HG03025 (cell line): ENCODE measurements at regions not wholly inside any gene's neighbourhood (a gene's known extent, or its start where the extent isn't known, plus 50 kb on each side); places are given as distances from the start of the nearest gene placed in this dataset.

Experiments used
- ATAC-seq: cut with Tn5 transposase; IDR thresholded peaks from one replicate; pipeline ENCODE4 v1.9.1; 2021; ENCODE audit warnings: mild to moderate bottlenecking, moderate library complexity; ENCODE audit not compliant: unreplicated experiment, low FRiP score

DNA sequence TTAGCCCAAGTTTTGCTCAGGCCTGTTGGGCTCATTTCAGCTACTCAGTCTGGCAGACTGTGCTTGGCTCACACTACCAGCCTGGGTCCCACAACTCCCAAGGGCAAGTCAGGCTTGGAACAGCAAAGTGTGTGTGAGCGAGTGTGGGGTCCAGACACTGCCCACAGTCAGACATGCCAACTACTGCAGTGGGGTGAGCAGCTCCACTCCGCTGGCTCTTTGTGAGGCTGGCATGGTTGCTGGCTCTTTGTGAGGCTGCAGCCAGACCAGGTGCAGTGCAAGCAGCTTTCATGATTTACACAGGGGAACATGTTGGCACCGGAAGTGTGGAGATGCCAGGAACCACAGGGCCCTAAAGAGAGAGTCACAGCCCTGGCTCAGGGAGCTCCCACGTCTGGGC is 606.7 kb upstream of the FAM174A start:
- no peak for ATAC-seq

DNA sequence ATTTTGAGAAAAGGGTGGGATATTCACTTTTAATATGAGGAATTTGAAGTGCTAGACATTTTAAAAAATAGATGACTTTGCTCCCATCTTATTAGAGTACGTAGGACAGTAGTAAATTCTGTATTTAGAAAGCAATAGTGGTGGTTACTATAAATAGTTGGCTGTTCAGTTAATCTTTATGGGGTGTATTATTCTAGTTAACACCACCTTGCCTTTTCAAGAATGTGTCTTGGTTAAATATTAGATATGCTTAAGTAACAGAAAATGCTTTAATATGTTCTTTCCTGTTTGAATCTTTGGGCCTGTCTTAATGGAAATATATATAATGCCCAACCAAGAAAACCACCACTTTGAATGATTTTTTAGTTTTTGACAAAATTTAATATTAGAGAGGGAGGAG is 608.7 kb upstream of the FAM174A start:
- ATAC-seq: no peak

DNA sequence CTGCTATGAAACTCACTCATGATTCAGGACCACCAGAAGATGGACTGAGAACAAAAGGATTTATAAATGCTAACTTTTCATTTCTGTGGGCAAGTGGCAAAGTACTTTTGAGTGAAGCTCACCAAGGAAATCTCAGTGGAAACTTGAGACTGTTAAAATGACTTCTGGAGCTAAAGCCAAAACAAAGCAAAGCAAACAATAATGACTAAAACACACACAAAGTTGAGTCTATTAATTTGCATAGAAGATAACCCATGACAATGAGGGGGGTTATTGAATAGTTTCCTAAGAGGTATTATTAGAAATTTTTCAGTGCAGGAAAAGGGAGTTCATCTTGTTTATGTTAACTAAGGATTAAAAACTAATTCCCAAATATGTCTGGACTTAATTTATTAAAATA is 612.8 kb upstream of the FAM174A start:
- ATAC-seq: no peak

DNA sequence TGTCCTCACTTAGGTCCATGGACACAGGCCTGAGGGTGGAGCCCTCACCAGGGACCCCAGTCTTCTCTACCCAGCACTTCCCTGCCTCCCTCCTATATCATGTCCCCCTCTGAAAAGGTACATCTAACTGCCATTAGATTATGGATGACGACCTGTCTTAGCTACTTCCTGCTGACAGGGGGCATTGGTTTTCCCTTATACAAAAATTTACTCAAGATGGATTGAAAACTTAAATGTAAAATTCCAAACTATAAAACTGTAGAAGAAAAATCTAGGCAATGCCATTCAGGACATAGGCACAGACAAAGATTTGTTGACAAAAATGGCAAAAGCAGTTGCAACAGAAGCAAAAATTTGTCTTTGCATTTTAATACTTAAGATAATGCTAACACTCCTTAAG is 623.2 kb upstream of the FAM174A start:
- ATAC-seq: no peak

DNA sequence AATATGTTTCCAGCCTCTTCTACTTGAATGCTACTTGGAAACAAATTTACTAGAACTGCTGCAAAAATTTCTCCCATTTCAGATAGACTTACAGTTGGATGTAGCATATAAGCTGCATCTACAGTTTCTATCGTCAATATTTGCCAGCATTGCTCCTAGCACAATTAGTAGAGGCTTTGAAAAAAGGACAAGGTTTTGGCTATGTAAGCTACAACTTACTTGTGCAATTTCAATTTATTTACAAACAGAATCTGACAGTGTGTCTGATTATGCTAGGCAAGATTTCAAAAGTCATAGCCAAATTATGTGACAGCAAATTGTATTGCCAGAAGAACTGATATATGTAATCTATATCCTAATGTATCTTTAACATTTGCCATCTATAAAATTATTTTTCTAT is 628.4 kb upstream of the FAM174A start:
- no peak for ATAC-seq

DNA sequence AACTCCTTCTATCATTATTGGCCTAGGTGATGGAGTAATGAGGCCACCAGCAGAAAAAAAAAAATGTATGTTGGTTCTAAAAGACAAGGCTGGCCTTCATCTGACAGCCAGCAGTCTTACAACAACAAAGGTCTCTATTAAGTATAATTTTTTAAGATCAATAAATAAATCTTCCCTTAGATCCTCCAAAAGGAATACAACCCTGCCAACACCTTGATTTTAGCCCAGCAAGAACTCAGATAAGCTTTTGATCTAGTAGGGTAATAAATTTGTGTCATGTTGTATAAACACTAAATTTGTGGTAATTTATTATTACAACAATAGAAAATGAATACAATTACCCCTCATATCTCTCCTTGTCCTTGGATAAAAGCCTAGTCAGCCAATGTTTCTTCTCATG is 633.2 kb upstream of the FAM174A start:
- no peak for ATAC-seq

DNA sequence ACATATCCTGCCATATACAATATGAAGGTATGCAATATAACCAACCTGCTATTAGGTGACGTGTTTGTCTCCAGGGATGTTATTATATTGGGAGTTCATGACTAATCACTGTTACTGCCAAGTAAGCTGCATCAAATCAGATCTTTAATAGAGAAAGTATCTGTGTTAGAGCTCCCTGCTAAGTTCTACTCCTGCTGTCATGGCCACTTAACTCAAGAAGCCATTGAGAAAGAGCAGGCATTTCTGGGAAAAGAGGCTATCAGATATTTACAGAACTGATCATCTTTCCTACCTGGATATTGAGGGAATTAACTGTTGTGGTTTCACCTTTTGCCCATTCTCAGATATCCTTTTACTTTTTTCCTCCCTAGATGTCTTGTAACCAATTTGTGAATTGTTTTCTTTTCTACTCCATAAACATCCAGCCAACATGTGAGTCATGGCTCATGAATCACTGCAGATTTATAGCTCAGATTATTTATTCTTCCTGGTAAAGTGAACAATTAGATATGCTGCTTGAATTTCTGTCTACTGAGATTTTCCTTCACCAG is 634.8 kb upstream of the FAM174A start:
- ATAC-seq: no peak

DNA sequence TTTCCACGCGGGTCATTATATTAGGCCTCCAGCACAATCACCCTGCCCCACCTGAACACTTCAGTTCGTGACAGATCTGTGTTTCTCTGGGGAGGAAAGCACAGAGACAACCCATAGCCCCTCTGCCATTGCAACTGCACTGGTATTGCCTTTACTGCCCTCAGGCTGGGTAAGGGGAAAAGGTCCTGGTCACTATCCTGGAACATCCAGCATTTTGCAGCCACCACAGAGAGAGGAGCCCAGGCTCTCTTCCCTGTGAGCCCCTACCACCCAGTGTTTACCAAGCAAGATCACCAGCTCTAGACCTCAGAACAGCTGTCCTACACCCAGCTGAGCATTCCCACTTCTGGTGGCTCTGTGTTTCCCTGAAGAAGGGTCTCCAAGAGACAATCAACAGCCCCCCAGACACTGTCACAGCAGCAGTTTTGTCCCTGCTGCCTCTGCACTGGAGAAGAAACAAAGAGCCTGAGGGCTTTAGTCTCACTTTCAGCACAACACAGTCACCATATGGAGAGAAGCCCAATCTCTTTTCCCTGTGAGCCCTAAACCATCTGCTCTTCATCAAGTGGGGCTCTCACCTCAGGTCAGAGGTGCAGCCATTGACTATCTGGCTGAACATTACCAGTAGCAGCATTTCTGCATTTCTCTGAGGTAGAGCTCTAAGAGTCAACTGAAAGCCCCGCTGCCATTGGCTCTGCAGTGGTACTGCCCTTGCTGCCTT is 655.2 kb upstream of the FAM174A start:
- no peak for ATAC-seq

DNA sequence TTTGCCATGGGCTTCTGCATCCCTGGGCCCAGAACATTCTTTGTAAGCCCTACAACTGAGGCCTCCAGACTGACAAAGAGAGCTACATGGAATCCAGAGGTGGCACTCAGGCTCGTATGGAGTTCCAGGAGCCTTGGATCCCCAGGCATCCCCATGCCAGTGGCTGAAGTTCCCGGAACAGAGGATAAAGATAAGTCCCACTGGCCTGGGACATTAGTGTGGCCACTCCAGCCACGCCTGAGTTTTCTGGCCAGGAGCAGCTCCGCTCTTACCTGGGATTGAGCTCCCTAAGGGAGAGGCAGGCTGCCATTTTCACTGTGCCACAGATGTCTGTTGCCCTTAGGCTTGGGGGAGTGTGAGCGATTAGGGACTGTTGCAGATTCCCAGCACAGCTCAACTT is 656.3 kb upstream of the FAM174A start:
- no peak for ATAC-seq

DNA sequence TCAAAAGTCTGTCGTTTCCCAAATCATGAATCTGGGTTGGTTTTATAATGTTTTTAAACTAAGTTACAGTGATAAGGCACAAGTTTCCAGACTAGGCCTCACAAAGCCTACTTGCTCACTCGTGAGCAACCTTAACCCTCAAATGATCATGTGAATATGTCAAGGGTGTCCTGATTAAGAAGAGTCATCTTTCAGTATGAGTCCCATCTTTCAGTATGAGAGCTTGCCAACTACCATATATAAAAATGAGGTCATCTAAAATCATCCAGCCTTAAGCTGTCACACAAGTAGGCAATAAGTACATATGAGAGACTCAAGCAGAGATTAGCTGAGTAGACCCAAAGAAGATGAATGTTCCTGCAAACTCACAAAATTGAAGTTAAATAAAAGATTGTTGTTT is 668.4 kb upstream of the FAM174A start:
- ATAC-seq: no peak

DNA sequence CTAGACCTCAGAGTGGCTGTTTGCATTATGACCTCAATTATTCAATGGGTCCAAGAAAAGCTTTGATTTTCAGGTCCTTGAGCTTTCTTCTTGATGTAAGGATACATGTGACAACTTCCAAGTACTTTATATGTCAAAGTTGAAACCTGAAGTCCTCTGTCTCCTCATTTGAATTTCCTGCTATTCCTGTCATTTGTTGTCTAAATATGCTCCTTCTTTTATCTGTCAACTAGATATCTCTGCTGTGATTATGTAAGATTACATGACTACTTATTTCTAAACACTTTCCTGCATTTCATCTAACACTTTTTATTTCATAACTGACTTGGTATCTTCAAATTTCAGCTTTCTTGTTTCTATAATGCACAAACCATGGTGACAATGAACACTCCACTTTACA is 670.0 kb upstream of the FAM174A start:
- ATAC-seq: no peak

DNA sequence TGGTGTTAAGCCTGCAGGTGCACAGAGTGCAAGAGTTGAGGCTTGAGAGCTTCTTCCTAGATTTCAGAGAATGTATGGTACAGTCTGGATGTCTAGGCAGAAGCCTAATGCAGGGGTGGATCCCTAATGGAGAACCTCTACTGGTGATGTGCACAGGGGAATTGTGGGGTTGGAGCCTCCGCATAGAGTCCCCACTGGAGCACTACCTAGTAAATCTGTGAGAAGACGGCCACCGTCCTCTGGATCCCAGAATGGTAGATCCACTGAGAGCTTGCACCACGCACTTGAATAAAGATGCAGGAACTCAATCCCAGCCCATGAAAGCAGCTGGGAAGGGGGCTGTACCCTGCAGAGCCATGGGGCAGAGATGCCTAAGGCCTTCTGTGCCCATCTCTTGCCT is 699.4 kb upstream of the FAM174A start:
- ATAC-seq: no peak

DNA sequence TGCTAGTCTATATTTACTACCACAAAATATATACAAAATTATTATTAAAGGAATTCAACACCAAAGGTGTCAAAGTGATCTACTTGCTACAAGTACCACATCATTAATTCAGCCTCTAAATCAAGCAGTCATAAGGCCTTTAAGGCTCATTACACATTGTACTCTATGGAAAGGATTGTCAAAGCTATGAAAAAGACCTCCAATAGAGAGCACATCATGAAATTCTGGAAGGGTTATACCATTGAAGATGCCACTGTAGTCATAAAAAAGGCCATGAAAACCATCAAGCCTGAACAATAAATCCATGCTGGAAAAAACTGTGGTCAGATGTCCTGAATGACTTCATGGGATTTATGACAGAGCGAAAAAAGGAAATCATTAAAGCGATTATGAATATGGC is 708.0 kb upstream of the FAM174A start:
- ATAC-seq: no peak

DNA sequence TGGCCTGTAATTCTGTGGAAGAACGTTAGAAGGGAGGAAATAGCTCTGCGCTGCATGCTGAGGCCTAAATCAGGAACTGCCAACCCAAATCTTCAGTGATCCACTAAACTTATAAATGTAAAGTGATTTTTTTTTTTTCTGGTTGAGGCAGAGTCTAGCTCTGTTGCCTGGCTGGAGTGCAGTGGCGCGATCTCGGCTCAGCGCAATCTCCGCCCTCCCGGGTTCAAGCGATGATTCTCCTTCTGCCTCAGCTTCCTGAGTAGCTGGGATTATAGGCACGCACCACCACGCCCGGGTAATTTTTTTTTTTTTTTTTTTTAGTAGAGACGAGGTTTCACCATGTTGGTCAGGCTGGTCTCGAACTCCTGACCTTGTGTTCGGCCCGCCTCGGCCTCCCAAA is 717.4 kb upstream of the FAM174A start:
- no peak for ATAC-seq

DNA sequence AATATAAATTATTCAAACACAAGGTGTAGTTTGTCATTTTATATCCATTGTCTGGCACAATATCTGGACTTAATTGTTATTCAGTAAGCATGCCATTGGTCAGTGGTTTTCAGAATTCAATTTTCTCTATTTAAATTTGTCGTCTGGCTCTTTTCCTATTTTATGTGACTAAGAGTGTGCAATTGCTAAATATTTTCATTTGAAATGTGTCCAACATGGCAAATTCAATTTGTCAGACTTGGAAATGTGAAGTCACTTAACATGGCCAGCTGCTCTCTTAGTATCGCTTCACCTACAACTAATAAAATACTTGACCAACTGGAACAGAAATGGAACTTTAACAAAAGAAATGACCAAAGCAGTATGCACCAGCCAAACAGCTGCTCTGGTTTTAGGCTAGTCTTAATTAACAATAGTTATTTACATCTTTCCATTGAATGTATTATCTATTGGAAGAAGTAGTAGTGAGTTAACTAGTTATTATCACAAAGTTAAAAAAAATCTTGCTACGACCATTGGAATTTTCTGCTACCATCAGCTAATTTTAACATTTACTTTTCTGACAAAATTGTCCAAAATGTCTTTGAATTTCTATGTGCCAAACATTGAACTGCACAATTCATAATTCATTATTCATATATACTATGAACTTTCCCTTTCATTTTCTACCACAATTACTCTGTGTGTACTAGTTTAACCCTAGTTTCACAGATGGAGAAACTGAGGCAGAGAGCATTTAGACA is 720.7 kb upstream of the FAM174A start:
- no peak for ATAC-seq

DNA sequence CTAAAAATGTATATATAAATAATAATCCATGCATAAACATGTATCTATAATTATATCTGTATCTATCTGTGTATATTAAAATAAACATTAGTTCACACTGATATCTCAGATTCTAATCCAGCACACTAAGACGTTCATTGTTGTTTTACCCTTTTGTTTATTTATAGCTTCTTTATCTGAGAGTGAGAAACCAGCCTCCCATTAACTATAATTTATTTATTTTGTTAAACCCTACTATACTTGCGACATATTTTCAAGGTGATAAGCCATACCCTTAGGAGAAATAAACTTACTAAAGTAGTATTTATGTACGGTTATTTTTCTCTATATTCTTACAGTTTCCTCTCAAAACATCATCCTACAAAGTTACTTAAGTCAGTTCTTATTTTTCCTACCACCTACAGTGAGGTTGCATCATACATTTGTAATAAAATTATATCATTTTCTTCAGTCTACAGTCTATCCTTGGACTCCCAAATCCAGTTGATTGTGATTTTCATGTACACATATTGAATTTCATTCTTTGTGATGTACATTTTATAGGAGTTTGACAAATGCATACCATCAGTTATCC is 726.4 kb upstream of the FAM174A start:
- ATAC-seq: no peak

DNA sequence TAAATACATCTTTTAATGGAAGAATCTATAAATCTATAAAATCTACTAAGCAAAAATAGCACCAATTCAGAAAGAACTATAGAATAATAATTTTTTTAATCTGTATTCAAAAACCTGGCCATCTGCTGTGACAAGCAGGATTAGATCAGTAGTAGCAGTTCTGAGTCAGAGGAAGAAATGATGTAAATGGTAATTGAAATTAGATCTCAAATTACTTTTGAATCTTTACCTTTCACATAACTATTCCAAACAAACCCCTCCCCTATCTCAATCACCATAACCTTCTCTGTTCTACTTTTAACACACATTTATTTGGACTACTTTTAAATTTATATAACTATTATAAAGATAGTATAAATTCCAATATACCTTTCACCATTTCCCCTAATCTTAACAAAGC is 727.8 kb upstream of the FAM174A start:
- ATAC-seq: no peak

DNA sequence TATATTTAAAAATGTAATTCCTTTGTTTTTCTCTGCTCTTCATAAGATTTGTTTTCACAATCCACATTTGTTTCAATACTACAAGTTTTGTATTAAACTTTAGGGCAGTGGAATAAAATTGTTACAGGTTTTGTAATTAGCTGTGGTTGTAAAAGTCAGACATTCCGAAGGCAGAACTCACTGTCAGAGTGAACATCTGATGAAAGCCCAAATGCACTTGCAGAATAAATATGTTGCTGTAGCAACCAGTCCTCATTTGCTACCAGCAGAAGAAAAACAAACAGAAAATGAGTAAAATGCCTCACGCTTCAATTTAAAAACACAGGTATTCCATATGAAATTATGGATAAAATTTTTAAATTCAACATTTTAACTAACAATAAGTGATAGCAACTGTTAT is 740.1 kb upstream of the FAM174A start:
- no peak for ATAC-seq

DNA sequence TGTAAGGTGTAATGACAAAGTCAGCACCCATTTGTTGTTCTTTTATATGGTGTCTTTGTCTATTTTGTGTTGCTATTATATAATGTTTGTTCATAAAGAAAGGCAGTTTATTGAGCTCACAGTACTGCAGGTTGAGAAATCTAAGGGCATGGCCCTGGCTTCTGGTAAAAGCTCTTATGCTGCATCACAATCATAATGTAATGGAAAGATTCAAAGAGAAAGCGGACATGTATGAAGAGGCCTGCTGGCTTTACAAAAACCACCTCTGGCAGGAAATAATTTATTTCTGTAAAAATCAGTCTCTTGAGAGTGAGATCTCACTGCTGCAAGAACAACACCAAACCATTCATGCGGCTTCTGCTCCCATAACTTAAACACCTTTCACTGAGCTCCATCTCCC is 746.7 kb upstream of the FAM174A start:
- no peak for ATAC-seq

DNA sequence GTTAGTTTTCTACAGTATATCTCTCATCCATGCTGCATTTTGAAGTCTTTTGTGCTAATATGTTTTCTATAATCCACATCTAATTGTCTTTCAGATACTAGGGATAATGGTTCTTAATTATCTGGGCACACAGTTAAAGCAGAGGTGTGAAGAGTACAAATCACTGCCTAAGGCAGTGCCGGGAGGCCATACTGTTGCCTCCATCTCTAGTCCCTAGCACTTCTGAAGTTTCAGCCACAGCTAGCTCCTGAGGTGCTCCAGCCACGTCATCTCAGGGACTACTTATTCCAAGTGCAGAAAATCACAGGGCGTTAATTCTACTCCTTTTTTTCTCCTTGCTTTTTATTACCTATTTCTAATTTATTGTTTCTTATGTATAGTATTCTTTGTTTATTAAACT is 760.0 kb upstream of the FAM174A start:
- ATAC-seq: no peak

DNA sequence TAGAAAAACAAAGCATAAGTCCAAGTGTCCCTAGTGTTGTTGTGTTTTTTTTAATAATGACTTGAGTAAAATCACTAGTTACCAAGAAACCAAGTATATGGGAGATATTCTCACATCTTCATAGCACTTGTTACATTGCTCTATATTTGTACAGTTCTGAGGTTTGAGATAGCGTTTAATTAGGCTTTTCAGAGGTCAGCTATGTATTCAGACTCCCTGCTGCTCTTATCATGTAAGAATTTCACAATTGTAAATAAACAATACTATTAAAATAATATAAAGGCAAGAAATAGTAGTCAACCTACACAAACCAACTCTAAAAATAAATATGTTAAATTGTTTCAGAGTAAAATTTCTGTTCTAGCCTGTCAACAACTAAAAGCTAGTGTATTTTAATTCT is 761.9 kb upstream of the FAM174A start:
- no peak for ATAC-seq

DNA sequence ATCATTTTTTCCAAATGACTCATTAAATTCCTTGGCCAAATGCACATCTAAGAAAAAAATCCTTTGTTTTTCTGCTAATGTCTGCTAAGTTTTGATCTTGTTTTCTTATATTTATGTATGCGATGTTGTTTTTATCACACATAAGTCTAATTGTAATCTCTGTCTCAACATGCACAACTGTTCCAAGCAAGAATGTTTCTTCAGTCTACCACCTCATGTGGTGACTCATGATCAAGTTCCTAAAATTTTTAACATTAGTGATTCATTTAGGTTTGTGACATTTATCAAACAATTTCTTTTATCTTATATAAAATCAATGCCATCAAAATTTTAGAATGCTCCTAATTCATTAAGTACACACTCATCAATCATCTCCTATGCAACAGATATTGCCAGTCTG is 763.9 kb upstream of the FAM174A start:
- no peak for ATAC-seq
